ENCODE measurements at regions not wholly inside any gene's neighbourhood (a gene's known extent, or its start where the extent isn't known, plus 50 kb on each side); places are given as distances from the start of the nearest gene placed in this dataset.

GRCh38 chr6:93822434-93823265 lies 403.3 kb upstream of the EPHA7 start:
- DNase-seq, result no peak

DNA sequence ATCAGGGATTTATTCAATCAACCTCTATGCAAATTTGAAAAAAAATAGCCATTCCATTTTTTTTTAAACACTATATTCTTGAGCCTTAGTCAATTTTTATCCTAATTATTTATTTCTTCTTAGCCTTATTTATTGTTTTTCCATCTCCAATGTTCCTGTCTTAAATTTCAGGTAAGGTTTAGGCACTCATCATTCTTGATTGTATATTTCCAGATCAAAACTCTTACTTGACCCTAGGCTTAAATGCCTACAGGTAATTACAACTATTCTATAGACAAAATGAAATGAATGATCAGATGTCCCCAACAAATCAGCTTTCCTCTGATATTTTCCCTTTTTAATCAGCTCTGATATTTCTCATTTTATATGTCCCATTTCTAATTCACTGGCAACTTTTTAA lies 402.6 kb upstream of the EPHA7 start:
- DNase-seq, result no peak

DNA sequence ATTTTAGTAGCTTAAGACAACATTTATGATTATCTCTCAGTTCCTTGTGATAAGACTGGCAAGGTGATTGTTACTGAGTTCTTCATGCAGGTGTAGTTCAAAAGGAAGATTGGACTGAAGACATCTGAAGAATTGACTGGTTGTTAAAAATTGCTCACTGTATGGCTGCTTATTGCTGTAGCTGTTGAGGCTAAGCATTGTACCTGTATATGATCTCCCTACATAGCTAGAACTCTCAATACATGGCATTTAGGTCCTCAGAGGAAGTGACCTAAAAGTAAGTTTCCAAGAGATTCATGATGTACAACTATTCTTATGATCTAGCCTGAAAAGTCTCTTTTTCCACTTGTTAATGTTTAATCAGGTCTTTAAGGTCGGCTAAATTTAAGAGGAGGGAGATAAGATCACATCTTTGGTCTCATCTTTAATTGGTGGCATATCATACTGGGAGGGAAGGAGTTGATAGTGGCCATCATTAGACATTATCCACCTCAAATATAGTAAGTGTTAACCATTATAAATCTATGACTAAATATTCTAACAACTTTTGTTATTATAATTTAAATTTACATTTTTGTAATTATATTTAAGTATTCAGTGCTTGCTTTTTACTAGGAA lies 401.2 kb upstream of the EPHA7 start:
- DNase-seq, result no peak

DNA sequence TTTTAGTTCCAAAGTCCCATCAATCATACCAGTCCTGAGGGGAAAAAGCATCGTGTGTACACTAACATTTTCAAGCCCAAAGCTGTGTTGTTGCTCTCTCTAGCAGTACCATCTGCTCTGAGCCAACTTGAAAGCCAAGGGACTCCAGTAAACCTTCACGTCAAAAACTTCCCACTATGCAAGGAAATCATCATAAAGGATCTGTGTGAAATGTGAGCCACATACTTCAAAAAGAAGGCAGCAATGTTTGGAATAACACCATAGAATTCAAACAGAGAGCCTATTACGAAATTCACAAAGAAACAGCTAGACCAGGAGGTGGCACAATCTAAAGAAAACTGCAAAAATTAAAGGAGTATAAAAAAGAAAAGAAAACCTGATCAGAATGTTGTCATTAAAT lies 399.8 kb upstream of the EPHA7 start:
- no peak for DNase-seq

DNA sequence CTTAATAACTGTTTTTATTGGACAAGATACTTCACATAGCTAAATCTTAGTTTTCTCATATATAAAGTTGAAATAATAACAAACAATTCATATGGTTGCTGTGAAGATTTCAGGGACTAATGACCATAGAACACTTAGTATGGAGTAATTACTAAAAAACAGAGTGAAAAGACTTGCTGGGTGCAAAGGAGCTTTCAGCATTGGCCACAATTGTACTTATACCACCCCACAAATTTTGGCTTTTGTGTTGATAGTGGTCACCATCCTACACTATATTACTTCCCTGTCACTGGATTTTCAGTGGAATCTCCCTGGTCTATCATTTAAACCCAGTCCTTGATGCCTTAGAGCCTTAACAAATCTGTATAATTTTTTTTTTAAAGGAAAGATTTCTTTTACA lies 398.6 kb upstream of the EPHA7 start:
- no peak for DNase-seq

- no peak for DNase-seq
Observed at GRCh38 chr6:93806409-93807270, 387.3 kb upstream of the EPHA7 start.

GRCh38 chr6:93801101-93801847 lies 381.9 kb upstream of the EPHA7 start:
- DNase-seq, result no peak

DNA sequence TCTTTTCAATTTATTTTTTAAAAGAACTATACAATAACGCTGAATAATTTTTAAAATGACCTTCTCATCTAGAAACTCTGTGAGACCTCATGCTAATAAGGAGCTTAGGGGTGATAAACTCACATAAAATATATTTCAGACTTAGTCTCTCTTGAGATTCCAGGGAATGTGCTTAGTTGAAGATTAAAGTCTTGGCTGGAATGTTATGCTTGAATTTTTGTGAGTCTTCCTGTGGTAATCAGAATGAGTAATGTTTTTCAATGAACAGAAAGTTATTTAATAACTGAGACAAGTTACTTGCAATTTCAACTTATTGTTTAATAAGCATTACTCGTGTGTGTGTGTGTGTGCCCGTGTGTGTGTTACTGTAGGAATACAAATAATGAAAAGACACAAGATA lies 379.9 kb upstream of the EPHA7 start:
- no peak for DNase-seq

GRCh38 chr6:93794166-93794565 lies 374.8 kb upstream of the EPHA7 start:
- DNase-seq, result no peak

DNA sequence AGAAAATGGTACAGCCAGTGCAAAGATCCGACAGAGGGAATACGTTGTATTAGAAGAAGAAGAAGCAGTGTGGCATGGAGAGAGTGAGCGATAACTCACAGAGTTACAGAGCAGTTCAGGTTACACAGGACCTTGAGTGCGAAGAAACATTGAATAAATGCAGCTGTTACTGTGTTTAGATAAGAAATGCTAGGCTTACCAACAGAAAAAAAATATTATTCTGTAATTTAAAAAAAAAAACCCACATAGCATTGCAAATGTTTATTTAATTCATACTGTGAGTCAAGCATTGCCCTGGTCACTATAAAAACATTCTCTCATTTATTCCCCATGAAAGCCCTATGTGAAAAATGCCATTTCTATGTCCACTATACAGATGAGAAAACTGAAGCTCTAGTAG lies 373.4 kb upstream of the EPHA7 start:
- DNase-seq, result no peak

GRCh38 chr6:93790981-93791380 lies 371.6 kb upstream of the EPHA7 start:
- DNase-seq, result no peak

- no peak for DNase-seq
Observed at GRCh38 chr6:93789532-93789931, 370.2 kb upstream of the EPHA7 start.

GRCh38 chr6:93787841-93788240 lies 368.5 kb upstream of the EPHA7 start:
- DNase-seq, result no peak

- no peak for DNase-seq
Observed at GRCh38 chr6:93786474-93787330, 367.3 kb upstream of the EPHA7 start.

- no peak for DNase-seq
Observed at GRCh38 chr6:93785694-93786030, 366.3 kb upstream of the EPHA7 start.

DNA sequence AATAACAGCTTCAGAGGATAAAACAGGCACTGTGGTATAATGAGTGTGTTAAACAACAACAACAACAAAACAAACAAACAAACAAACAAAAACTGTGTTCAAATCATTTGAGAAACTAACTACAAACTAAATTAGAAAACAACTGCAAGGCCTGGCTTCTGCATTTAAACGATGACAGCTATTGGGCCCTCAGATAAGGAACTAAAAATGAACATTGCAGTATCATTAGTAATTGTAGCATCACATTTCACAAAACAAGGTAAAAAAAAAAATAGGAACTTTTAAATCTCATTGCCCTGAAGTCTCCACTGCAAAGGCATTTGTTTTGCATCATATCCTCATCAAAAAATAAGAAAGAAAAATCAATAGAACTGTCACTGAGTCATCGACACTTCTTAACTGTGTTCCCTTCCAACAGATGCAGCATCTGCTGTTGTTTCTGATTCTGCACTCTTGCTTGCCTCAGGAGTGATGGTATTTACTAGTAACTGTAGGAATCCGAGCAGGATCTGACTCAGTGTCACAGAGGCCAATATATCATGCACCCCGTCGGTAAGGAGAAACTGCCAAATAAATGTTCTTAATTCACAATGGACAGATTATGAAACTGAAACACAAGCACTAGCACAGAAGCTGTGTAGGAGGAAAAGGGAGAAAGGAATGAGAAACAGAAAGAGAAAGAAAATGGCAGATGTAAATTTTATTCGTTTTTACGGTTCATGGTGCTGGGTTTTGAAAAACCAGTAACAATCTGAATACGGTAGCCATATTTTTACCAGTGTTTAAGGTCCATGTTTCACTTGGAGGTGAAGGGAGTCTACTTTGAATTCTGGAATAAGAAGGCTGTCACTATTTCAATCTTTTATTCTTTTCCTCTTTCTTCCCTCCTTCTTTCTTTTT lies 365.7 kb upstream of the EPHA7 start:
- no peak for DNase-seq

- DNase-seq, result no peak
Observed at GRCh38 chr6:93779086-93779841, 359.9 kb upstream of the EPHA7 start.

DNA sequence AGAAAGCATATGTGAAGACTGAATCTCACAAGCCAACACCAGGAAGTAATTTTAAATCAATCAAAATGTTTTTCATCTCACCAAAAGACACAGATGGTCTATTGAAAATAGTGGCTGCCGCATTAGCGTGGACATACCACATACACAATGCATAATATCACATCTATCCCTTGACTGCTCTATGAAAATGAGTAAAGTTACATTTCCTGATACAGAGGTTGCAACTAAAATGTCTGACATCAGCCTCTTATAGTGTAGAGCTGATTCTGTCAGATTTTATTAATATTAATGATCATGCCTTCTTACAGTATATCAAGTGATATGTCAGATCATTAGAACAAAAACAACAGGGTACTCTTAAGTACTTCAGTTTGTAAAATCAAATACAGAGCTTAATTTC lies 339.8 kb upstream of the EPHA7 start:
- DNase-seq, result no peak

- DNase-seq, result no peak
Observed at GRCh38 chr6:93751969-93752368, 332.6 kb upstream of the EPHA7 start.

GRCh38 chr6:93749930-93750329 lies 330.6 kb upstream of the EPHA7 start:
- no peak for DNase-seq

Data from NCI-H2081 treated with DMSO at 0.1 percent for 48 hours (cell line).